Fibroblast of pulmonary artery (primary cell): ENCODE measurements at regions not wholly inside any gene's neighbourhood (a gene's known extent, or its start where the extent isn't known, plus 50 kb on each side); places are given as distances from the start of the nearest gene placed in this dataset.

Experiments used
- DNase-seq: peaks from one replicate; pipeline ENCODE4 v3.0.0-alpha.2; 2010; ENCODE audit warnings: low read depth
- H3K4me3 ChIP-seq: replicated peaks from 2 replicates; pipeline ENCODE4 v1.5.1; 2011; ENCODE audit warnings: low read depth, mild to moderate bottlenecking, control low read depth, low read length, moderate library complexity
- CTCF ChIP-seq: IDR thresholded peaks from 2 replicates; pipeline ENCODE4 v1.5.1; 2011; ENCODE audit warnings: mild to moderate bottlenecking, control low read depth, low read length, inconsistent platforms; ENCODE audit errors: missing control alignments

- no peak for DNase-seq
- H3K4me3 ChIP-seq: no peak overlapping the region
- no peak for TF ChIP-seq CTCF
Observed at GRCh38 chr12:42706321-42706720, 116.8 kb upstream of the PRICKLE1 start.

DNA sequence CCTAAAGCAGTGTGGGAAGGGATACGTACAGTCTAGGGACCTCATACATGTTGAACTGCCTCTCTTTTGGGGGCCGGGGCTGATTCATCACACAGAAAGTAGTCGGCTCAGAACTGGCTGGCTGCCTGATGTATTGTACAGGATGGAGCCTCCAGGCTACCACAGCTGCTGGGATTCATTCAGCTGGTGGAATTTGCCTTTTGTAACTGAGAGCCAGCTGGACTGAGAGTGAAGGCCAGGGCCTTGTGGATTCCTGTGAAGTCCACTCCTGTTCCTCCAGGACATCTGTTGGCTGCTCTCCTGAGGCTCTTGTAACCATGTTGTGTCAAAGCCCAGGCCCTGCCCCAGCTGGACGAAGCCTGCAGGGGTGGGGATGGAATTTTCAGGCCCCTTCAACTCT, 116.3 kb upstream of the PRICKLE1 start:
- peak; percentile 94 for DNase-seq
- no peak for TF ChIP-seq CTCF

DNA sequence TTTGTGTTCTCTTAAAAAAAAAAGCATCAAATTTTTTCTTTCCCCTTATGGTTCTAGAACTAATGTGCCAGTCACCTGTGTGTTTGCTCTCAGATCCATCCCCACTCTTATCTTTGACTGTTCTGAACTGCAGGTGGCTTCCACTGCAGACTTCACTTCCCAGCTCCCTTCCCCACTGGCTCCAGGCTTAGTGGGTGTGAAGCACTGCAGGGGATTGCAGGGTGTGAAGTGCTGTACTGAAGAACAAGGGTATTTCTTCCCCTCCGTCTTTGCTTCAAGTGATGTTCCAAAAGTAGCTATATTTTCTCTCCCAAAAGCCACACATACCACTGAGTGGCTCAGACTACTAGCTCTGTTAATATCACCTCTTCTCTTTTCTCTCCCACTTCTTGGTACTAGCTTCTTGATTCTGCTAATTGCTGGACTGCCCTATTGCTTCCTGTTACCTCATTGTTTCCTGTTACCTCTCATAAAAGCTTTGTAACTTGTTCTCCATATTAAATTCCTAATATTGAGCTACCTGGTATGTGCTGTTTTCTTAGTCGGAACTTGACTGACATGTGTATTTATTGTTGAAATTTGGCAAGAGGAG, 115.4 kb upstream of the PRICKLE1 start:
- DNase-seq: no peak
- TF ChIP-seq CTCF: no peak
- H3K4me3 ChIP-seq: no peak overlapping the region

More for the DNA sequence above, 116.3 kb upstream of the PRICKLE1 start:
- no peak overlapping the region for H3K4me3 ChIP-seq

- no peak for TF ChIP-seq CTCF
- no peak overlapping the region for H3K4me3 ChIP-seq
- no peak for DNase-seq
Observed at GRCh38 chr12:42704340-42704739, 114.8 kb upstream of the PRICKLE1 start.

DNA sequence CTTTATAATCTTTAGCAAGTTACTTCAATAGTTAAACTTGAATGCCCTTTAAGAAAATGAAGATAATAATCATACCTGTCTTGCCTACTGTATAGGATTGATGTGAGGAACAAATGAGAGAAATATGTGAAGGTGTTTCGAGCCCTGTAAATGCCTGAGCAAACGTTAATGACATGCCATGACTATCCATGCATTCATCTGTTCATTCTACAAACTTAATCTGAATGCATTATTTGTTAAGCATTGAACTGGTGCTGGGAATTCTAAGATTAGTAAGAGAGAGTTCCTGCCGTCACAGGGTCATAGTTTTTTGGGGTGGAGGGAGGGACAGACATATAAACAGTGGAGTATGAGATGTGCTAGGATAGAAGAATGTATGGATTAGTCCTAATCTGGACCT, 111.5 kb upstream of the PRICKLE1 start:
- TF ChIP-seq CTCF: no peak
- no peak for DNase-seq
- no peak overlapping the region for H3K4me3 ChIP-seq

DNA sequence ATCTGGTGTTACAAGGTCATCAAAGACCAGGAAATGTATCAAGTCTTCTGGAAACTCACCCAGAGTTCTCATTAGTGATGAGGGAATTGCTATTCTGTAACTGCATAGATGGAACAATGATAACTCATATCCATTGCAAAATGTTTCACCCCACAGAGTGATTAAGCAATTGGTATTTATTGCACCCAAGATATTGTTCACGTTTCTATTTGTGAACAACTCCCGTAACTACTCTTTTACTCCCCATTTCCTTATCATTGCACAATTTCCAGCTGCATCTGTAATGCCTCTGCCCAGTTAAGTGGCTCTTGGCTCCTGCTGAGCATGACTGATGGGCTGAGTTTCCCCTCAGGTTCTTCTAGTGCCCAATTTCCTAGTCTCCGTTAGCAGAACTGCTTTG, 108.7 kb upstream of the PRICKLE1 start:
- TF ChIP-seq CTCF: no peak
- DNase-seq: peak; percentile 83
- no peak overlapping the region for H3K4me3 ChIP-seq

DNA sequence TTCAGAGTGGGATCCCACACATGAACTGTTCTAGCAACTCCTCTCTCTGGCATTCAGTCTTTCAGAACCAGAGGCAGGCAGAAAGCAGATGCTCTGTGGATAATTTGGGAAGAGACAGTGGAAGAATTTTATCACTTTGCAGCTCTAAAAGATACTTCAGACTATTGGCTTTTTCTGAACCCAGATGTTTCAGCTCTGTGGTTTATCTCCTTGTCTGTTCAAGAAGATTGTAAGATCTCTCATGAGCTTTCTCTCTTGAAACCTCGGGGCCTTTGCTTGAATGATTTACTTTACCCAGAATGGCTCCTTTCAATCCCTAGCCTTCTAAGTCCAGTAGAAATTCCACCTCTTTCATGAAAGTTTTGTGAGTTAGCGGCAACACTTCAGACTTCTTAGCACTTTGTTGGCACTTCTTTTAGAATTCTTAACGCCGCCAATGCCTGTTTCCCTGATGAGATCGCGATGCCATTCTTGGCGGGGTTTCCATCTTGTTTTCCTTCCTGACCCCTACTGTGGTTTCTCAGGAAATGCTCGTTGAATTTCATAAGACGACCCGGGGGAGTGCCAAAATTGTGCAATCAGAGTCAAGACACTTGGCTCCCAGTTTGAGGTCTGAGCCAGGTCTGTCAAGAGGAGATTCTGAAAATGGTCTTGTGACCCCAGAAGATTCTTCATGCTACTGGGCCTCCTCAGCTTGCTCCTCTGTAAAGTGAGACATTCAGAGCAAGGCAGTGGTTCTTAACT, 107.0 kb upstream of the PRICKLE1 start:
- no peak overlapping the region for H3K4me3 ChIP-seq
- TF ChIP-seq CTCF: no peak
- DNase-seq: peak; percentile 92
